ENCODE measurements at regions not wholly inside any gene's neighbourhood (a gene's known extent, or its start where the extent isn't known, plus 50 kb on each side); places are given as distances from the start of the nearest gene placed in this dataset.

- TF ChIP-seq CTCF (IDR thresholded peaks at IDR 0.05; ENCODE audit: low read depth, low read length, poor library complexity, severe bottlenecking) = peak; percentile 74
- TF ChIP-seq EZH2phosphoT487 (IDR thresholded peaks at IDR 0.05; ENCODE audit: borderline replicate concordance, low read length) = no peak
These were observed 64.2 kb upstream of the ABL1 start for GRCh38 chr9:130770679-130771442.
